ENCODE measurements at regions not wholly inside any gene's neighbourhood (a gene's known extent, or its start where the extent isn't known, plus 50 kb on each side); places are given as distances from the start of the nearest gene placed in this dataset.

GRCh38 chr2:77608510-77608909 is 86.3 kb upstream of the LRRTM4 start:
- TF ChIP-seq CTCF (conservative IDR thresholded peaks at IDR 0.05) (no peak), EZH2 (IDR thresholded peaks at IDR 0.05; ENCODE audit: low read depth) (no peak)

Measured in PC-9 (cell line).